HG02852 (cell line): ENCODE measurements at regions not wholly inside any gene's neighbourhood (a gene's known extent, or its start where the extent isn't known, plus 50 kb on each side); places are given as distances from the start of the nearest gene placed in this dataset.
"Not testable (repeated sequence)": the region's sequence is repeated elsewhere in the genome, so short reads cannot be mapped to it uniquely, and the experiment has no call there.

ENCODE experiments used
- ATAC-seq: cut with Tn5 transposase; IDR thresholded peaks from one replicate; pipeline ENCODE4 v1.9.1; 2021; ENCODE audit warnings: mild to moderate bottlenecking, moderate library complexity; ENCODE audit not compliant: unreplicated experiment

DNA sequence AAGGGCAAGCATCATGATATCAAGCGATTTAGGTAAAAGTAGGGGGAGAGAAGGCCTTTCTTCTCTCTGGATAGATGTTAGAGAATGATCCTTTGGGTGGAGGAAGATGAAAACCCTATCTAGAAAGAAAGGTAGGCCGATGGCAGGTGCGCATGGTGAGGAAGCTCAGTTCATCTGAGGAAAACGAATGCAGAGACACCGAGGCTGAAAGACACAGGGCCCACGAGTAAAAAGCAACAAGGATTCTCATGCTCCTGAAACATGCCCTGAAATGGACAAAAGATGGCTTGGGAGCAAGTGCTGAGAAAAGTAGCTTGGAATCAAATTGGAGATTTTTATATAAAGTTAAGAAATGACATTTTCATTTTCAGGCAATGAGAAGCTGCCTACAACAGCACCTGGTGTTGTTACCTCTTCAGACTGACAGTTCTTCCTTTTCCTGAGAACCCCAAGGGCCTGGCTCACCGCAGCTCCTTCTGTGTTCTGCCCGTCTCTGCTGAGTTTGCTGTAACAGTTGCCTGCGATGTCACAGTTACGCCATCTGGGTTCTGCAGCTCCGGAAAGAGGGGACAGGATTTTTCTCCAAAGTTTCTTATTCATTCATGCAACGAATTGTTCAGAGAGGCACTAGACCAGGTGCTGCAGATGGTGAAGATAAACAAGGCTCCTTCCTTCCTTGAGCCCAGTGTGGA is 402.0 kb upstream of the KLF6 start:
- ATAC-seq: no peak

DNA sequence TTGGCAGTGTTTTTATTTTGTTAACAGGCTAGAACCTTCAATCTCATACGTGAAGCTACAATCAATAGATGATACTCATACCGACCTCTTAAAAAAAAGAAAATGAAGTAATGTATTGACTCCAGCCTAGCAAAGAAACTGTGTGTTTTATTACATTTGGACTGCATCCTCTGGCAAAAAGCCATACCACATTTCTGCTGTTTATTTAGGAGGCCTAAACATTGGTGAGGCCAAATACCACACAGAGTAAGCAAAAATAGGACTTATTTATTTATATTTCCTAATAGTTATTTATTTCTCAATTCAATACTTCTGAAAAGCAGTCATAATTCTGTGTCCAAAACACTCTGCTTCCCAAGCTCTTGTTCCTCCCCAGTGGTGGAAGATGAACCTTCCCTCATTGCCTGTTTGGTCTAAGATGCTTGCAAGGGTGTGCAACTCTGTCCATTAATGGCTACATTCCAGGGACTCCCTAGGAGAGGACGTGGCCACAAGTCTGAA is 398.8 kb upstream of the KLF6 start:
- ATAC-seq: no peak

DNA sequence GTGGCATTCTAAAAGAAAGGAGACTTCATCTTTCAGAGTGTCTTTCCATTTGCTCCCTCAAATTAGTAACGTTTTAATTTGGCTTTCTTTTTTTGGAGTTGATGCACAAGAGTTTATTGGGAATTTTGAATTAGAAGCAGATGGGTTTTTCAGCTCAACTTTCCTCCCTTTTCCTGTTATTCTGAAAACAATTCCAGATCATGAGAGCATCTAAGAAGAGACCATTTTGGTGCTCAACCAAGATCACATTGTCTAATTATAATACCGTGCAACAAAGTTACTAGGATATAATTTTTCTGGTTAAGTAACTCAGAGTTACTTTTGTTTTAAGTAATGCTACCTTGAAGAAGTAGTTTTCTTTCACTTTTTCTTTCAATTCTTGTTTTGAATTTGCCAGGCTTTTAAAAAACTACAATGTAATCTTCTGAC is 396.6 kb upstream of the KLF6 start:
- ATAC-seq: no peak

DNA sequence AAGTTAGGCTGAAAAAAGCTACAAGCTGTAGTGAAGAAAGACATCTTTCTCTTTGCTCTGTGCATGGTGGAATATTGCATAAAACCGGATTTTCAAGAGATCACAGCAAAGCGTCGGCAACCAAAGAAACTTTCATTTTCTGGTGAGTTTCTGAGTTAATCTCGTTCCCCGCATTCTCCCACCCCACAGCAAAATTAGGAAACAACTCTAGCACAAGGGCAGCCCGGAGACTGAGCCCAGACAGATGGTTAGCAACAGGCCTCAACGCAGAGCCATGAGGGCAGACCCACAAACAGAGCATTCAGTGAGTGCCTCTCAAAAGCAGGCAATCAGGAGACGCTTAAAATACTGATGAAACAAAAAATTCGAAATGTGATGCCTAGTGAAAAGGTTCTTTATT is 396.1 kb upstream of the KLF6 start:
- no peak for ATAC-seq

DNA sequence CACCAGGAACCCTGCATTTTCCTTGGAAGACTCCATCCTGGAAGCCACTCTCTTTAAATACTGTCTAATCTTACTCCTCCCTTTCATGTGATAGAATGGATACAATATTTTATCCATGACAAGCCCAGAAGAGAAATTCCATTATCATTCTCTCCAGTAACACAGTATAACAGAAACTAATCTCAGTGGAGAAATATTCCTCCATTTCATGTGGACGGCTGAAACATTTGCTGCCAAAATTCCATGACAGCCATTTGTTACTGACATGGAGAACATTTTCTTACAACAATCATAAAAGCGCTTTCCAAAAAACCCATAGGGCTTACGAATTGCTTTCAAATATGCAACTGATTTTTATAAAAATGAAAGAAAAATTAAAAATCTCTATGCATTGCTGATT is 392.8 kb upstream of the KLF6 start:
- no peak for ATAC-seq

DNA sequence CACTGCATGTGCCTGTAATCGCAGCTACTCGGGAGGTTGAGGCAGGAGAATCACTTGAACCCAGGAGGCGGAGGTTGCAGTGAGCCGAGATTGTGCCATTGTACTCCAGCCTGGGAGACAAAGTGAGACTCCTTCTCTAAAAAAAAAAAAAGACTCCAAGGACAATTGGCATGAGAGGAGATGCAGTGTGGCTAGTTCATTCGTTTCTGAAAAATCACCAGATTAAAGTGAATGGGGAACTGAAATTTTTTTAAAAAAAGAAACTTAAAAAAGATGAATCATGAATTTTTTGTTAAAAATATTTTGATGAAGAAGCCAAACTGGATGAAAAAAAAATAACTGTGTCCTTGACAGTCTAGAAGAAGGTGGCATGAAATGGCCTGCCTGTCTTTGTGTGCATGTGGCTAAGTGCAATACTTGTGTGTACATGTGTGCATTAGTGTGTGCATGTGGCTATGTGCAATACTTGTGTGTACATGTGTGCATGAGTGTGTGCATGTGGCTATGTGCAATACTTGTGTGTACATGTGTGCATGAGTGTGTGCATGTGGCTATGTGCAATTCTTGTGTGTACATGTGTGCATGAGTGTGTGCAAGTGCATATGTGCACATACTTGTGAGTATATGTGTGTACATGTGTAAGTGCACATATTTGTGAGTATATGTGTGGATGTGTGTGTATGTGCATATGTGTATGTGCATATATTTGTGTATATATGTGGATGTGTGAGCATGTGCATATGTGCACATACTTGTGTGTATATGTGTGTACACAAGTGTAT is 391.7 kb upstream of the KLF6 start:
- no peak for ATAC-seq

DNA sequence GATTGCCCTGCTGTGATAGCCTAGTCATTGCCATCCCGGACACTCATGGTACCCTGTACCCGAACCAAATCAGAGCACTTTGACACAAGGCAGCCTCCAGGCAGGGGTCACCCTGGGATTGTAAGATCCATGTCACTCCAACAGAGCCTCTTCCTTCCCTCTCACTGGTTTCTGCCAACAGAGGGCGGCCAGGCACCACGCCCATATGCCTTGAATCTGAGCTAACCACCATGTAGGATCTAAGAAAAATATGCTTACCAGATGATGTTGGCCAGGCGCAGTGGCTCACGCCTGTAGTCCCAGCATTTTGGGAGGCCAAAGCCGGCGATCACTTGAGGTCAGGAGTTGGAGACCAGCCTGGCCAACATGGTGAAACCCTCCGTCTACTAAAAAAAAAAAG is 389.2 kb upstream of the KLF6 start:
- no peak for ATAC-seq

DNA sequence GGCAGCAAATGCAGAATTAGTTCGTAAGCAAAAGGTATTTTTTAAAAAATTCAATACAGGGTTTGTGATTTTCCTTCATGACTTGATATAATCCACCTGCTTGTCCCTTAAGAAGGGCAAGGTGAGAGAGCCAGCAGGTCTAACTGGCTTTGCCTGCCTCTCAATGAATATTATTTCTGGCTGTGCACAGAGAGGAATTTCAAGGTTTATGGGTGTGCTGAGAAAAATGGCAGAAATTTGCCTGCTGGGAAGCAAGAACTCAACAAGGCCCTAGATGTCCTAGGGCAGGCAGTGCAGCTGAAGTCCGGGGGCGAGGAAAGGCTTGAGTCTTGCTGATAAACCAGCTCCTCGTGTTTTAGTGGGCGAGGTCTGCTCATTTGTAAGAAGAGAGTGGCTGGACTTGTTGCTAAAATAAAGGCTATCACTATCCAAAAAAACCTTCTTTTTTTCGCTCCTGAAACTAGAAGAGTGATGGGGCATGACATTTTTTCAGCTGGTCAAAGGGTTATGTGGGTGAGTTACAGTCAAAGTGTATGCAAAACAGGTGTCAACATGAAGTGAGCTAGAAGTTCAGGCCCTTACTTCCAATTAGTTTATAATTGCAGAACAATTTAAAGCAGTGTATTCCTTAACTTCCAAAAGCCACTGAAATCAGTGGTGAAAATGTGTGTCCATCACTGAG is 385.8 kb upstream of the KLF6 start:
- peak; percentile 79 for ATAC-seq

DNA sequence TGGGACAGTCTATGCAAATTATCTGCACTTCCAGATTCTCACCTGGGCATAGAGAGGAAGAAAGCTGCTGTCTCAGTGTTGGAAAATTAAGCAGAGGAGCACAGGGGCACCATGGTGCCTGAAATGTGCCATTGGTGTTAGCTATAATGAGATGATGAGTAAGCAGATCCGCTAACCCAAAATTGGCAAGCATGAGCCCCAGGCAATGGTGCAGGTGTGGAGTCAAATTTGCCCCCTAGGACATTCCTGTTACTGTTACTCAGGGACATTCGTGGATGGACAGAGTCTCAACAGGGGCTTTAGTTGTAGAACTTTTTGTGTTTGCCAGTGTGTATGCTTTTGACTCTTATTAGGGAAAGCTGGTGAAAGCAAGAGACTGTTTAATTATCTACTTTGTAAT is 385.2 kb upstream of the KLF6 start:
- no peak for ATAC-seq

DNA sequence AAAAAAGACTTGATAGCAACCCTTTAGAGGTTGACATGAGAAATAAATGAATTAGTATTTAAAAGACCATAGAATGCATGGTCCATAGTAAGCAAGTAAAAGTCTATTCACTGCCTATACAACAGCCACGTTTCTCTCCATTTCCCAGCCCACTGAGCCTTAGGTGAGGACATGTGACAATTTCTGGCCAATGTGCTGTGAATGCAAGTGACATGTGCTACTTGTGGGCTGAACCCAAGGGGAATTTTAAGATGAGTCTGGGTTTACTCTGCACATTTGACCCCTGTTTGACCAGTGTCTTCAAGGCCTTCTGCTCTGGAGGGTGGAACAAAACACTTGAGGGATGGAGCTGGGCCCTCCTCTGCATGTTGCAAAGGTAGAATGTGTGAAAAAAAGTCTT is 384.4 kb upstream of the KLF6 start:
- ATAC-seq: no peak

DNA sequence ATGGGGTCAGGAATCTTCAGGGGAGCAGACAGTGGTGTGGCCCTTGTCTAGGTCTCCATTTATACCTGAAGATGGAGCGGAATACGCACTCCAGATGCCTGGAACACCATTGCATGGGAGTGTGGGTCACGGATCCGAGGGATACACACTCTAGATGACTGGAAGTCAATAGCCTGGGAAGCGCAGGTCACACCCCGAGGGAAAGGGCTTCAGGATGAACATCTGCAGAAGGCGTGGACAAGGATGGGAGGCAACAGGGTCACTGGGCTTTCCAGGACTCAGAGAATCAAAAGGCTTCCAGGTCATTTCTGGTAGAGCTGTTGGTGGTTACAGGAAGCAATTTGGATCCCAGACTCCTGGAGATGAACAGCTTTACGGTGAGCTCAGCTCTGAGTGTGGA is 382.2 kb upstream of the KLF6 start:
- ATAC-seq: no peak

DNA sequence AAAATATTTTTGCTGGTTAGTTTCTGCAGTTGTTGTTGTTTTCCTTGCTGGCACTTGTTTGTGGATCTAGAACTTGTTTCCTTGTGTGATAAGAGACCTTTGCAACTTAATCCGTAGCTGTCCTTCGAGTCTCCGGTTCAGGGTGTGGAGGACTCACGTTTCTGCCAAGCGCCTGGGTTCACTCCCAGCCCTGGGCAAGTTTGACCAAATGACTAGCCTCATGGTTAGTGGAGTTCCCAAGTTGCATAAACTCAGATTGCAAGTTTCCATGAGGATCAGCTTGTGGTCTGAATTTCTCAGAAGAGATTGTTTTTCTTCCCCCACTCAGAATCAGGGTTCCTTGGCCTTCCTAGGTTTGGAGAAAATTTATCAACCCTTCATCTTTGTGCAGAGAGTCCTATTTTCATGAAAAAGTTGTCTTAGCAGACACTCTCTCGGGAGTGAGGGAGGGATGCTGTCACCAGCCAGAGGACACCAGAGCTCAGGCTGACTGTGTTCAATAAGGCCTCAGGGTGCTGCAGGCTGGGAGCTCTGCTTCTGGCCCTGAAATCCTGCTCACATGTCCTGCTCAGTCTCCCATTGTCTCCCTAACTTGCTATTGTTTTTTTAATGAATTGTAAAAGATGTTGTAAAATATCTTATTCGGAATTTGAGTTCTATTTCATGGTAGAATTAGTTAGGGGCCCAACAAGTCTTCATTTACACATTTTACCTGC is 377.7 kb upstream of the KLF6 start:
- ATAC-seq: no peak

DNA sequence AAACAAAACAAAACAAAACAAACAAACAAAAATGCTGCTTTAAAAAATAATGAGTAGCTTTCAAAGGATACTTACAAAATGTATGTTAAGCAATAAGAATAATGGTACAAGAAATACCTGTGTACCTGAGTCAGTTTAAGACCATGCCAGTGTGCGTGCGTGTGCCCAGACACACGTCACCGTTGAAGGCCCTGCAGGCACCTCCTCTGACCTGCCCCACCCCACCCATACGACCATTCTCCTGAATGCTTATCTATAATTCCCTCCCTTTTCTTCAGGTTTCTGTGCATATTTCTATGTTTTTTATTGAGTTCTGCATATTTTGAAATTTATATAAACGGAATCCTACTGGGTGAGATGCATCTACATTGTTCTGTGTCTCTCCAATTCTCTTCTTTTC is 374.2 kb upstream of the KLF6 start:
- ATAC-seq: no peak

DNA sequence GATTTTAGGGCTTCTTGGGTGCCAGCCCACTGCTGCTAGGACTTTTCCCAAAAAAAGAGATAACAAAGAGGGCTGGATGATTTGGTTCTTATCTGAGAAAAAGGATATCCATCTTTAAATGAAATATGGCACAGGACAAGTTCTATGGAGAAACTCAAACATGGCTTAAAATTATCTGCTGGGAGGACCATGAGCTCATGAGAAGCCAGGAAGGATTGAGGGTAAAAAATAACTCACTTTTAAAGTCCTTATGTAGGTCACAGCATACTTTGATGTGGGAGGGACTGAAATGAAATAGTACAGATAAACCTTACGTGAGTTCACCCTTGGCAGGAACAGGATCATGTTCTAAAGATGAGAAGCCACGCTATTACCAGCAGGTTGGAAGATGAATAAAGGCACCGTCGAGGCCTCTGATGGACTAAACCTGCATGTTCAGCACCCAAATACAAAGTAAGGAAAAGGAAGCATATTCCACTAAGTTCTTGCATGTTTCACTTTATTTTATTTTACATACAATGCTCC is 369.2 kb upstream of the KLF6 start:
- no peak for ATAC-seq

DNA sequence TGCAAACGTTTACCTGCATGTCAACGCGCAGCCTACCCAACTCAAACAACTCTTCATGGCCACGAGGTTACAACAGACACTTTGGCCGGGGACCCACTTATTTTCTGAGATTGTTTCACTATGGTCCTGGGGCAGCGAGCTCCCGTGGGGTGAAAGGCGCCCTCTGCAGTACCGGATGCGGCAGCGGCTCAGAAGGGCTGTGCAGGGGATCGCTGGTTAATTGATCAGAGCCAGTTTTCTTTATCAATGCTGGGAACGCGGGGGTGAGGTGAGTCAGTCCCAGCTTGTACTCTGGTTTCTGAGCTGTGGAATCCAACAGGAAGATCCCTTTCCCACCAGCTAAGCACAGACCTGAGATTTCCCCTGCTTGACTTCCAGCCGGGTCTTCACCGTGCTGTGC is 366.5 kb upstream of the KLF6 start:
- ATAC-seq: no peak

DNA sequence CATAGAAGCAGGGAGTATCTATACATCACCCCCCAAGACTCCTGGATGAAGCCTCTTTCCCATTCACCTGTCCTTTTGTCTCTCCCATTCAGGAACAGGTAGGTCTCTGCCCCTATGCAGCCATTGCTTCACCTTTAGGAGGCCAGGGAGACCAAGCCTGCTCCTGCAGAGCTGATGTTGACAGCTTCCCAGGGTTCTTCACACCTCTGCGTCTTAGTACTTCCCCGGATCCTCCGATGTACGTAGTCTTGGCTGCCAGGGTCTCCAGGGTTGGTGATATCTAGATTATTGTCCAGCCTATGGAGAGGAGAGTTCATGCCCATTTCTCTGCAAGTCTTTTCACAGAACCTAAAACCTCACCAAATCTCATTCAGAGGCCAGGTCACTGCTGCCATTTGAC is 365.7 kb upstream of the KLF6 start:
- no peak for ATAC-seq

DNA sequence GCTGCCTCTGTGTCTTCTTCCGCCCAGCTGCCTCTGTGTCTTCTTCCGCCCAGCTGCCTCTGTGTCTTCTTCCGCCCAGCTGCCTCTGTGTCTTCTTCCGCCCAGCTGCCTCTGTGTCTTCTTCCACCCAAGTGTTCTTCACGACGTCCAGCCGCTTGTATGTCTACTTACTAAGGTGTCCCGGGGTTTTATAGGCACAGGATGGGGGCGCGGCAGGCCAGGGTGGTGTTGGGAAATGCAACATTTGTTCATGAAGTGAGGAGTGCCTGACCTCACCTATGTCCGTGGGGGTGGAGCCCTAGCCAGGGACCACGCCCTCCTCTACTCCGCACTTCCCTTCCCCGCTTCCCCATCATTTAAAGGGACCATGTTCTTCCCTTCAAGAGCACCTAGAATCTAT is 364.5 kb upstream of the KLF6 start:
- not testable (repeated sequence) for ATAC-seq

DNA sequence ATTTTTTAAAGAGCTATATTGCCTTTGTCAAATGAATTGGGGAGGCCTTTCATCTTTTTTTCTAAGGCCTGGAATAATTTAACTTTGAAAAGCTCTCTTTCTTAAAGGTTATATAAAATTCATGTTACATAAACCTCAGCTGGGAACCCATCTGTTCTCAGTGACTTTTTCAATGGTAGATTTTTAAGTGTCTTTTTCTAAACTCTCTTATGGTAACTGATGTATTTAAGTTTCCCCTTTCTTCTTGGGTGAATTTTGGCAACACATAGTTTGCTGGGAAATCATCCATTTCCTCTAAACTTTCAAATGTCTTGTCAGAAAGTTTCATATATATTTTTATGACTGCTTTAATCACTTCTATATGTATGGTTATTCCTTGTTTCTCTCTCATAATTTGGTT is 362.2 kb upstream of the KLF6 start:
- ATAC-seq: no peak

DNA sequence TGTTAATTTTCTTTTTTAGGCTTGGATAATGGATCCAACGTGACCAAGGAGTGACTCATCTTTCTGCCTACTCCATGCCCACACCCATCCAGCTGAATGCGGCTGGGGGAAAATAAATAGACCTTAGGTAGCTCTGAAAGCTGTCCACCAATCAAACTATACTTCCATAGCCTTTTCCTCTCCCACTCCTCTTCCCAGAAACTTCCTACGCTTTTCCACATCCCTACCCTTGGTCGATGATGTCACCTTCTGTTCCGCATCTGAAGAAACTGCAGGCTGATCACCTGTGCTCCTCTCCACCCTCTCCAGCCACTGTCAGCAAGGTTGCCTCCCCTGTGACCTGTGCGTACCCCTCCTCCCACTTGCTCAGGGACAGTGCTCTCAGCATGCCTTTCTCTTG is 359.8 kb upstream of the KLF6 start:
- ATAC-seq: no peak

DNA sequence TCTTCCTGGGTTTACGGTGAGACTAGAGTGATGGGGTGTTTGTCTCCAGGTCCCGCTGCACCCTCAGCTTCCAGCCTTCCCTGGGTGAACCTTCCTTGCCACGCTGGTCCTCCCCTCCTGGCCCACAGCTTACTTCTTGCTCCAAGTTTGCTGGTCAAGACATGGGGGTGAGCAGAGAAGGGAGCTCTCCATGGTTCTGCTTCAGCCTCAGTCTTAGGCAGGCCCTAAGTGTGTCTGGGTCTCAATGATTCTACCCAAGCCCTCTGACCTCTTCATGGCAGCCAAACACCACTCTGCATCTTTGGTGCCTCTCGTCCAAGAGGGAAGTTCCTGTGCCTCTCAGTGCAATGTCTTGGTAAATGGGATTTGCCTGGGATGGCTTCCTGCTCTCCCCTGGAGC is 356.5 kb upstream of the KLF6 start:
- ATAC-seq: no peak

DNA sequence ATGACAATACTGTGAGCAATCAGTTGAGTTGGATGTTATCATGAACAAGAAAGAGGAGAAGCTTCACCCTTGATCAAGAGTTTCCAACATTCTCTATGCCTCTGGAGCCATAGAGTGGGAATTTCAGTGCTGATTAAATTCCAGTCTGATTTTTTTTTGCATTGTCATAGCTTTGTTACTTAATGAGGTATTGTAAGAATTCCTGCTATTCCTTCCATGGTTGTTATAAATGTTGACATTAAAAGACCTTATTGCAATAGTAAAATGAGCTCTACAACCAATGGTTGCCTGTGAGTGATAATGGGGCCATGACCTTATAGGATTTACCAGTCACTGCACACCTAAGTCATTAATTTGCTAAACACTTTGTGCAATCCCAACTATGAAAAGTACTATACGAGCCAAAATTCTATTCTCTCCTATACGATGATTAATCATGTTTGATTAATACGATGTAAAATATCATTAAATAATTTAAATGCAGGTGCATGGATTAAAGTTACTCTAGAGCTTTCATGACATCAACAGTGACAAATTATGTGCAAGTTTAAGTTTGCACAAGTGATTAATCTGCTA is 353.2 kb upstream of the KLF6 start:
- ATAC-seq: no peak
